Fibroblast of lung (primary cell): ENCODE measurements at regions not wholly inside any gene's neighbourhood (a gene's known extent, or its start where the extent isn't known, plus 50 kb on each side); places are given as distances from the start of the nearest gene placed in this dataset.

Experiments
- EZH2 ChIP-seq: IDR thresholded peaks from 2 replicates; pipeline ENCODE4 v1.5.1; 2012; ENCODE audit warnings: low read length, control low read depth, mild to moderate bottlenecking; ENCODE audit errors: missing control alignments
- TF ChIP-seq, protein P1 (sequence below), 2 donors: IDR thresholded peaks in 1 of 2; conservative IDR thresholded peaks in 1 of 2; 1 replicate in 1 of 2; 2 replicates in 1 of 2; pipeline ENCODE4 v1.5.1; 2011 to 2012; ENCODE audit warnings: low read length in 2 of 2, control low read depth in 1 of 2, inconsistent platforms in 1 of 2, low read depth in 1 of 2, mild to moderate bottlenecking in 1 of 2

DNA sequence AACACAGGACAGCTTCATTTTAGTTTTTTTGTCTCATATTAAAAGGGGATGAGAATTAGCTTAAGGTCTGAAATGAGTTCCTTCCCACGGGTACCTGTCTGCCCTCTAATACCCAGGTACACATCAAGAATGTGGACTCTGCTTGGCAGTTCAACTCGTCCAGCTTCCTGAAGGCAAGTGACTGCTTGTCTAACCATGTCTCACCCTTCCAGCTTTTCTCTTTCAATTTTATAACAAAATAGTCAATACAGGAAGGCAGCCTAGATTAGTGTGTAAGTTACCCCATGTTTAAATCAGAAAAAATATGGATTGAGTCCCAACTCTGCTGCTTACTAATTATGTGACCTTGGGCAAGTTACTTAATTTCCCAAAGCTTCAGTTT lies 50.5 kb upstream of the C5orf46 start:
- TF ChIP-seq, protein P1, sequence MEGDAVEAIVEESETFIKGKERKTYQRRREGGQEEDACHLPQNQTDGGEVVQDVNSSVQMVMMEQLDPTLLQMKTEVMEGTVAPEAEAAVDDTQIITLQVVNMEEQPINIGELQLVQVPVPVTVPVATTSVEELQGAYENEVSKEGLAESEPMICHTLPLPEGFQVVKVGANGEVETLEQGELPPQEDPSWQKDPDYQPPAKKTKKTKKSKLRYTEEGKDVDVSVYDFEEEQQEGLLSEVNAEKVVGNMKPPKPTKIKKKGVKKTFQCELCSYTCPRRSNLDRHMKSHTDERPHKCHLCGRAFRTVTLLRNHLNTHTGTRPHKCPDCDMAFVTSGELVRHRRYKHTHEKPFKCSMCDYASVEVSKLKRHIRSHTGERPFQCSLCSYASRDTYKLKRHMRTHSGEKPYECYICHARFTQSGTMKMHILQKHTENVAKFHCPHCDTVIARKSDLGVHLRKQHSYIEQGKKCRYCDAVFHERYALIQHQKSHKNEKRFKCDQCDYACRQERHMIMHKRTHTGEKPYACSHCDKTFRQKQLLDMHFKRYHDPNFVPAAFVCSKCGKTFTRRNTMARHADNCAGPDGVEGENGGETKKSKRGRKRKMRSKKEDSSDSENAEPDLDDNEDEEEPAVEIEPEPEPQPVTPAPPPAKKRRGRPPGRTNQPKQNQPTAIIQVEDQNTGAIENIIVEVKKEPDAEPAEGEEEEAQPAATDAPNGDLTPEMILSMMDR (conservative IDR thresholded peaks at IDR 0.05 in 1 of 2, IDR thresholded peaks at IDR 0.05 in 1 of 2; ENCODE audit: low read depth in 1 of 2, low read length in 2 of 2): no peak
- no peak for TF ChIP-seq EZH2
